ENCODE measurements at regions not wholly inside any gene's neighbourhood (a gene's known extent, or its start where the extent isn't known, plus 50 kb on each side); places are given as distances from the start of the nearest gene placed in this dataset.

DNA sequence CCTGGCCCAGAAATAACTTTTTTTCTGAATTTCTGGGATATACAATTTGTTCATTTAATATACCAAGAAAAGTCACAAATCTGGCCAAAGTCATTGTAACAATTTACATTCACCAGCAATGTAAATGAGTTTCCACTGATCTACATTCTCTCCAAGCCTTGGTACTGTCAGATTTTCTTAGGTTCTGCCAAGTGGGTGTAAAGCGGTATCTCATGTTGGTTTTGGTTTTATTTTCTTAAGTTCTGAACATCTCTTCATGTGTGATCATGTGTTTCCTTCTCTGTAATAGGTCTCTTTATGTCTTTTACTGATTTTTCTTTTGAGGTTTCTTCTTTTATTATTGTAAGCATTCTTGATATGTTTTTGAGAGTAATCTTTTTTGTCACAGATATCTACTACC is 235.6 kb upstream of the COL8A1 start:
- no peaks in the 10 kb centered on the region for H3K4me1 ChIP-seq
- H3K27me3 ChIP-seq: no peaks in the 10 kb centered on the region
- peaks cover 0 to 16% (median 0%) of the 10 kb centered on the region in 3 donors for H3K9me3 ChIP-seq
- no peaks in the 10 kb centered on the region for H3K36me3 ChIP-seq
- H3K27ac ChIP-seq: no peak overlapping the region
- no peak for ATAC-seq
- 88 to 91% methylated on average over 1 of the region's 1 CpG for WGBS, 2 donors (ENCODE audit: low coverage in 1 of 2)
- H3K4me3 ChIP-seq: no peak overlapping the region
- TF ChIP-seq, protein P1, sequence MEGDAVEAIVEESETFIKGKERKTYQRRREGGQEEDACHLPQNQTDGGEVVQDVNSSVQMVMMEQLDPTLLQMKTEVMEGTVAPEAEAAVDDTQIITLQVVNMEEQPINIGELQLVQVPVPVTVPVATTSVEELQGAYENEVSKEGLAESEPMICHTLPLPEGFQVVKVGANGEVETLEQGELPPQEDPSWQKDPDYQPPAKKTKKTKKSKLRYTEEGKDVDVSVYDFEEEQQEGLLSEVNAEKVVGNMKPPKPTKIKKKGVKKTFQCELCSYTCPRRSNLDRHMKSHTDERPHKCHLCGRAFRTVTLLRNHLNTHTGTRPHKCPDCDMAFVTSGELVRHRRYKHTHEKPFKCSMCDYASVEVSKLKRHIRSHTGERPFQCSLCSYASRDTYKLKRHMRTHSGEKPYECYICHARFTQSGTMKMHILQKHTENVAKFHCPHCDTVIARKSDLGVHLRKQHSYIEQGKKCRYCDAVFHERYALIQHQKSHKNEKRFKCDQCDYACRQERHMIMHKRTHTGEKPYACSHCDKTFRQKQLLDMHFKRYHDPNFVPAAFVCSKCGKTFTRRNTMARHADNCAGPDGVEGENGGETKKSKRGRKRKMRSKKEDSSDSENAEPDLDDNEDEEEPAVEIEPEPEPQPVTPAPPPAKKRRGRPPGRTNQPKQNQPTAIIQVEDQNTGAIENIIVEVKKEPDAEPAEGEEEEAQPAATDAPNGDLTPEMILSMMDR (IDR thresholded peaks at IDR 0.05): no peak
- no peak for TF ChIP-seq EP300 (IDR thresholded peaks at IDR 0.05)
- no peak for TF ChIP-seq POLR2AphosphoS5 (IDR thresholded peaks at IDR 0.05)
- no peak for TF ChIP-seq POLR2A (IDR thresholded peaks at IDR 0.05)

DNA sequence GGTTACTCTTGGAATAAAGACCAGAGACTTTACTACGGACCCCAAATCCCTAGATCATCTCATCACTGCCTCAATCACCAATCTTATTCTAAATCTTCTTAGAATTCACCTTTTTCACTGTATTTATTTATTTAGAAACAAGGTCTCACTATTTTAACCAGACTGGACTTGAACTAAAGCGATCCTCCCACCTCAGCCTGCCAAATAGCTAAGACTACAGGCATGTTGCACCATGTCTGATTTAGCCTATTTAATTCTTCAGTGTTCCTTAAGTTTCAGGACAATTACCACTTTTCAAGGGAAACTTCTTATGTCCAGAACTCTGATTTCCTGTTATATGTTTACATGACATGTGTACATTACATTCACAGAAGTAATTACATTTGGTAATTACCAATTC is 238.0 kb upstream of the COL8A1 start:
- WGBS, 2 donors (ENCODE audit: low coverage in 1 of 2): 83 to 84% methylated on average over 1 to 2 of the region's 2 CpGs
- Histone ChIP-seq H3K27ac (no peak overlapping the region), H3K4me1 (peaks cover 0 to 2% (median 1%) of the 10 kb centered on the region in 3 donors), H3K4me3 (no peak overlapping the region), H3K36me3 (no peaks in the 10 kb centered on the region), H3K27me3 (no peaks in the 10 kb centered on the region), H3K9me3 (peaks cover 0 to 16% (median 0%) of the 10 kb centered on the region in 3 donors)
- TF ChIP-seq, protein P1 (IDR thresholded peaks at IDR 0.05): no peak
- TF ChIP-seq EP300 (IDR thresholded peaks at IDR 0.05) (no peak), POLR2AphosphoS5 (IDR thresholded peaks at IDR 0.05) (no peak), POLR2A (IDR thresholded peaks at IDR 0.05) (no peak)
- ATAC-seq: no peak

DNA sequence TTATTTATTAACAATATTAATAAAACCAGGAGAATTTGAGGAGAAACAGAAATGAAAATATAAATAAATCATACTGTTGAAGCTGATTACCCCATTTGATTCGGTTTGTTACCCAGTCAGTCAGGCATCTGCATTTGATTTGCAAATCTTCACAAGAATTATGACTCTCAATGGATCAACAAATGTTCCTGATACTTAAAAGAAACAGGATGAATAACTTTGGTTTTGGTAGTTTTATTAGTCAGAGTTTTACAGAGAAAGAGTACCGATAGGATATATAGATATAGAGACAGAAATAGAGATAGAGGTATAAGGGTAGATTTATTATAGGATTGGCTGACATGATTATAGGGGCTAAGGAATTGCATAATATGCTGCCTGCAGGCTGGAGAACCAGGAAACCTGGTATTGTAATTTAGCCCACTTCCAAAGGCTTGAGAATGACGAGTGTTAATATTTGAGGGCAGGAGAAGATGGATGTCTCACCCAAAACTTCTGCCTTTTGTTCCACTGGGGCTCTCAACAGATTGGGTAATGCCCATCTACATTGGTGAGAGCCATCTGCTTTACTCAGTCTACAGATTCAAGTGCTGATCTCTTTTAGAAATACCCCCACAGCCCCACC is 241.6 kb upstream of the COL8A1 start:
- Histone ChIP-seq H3K4me1 (peaks cover 0 to 6% (median 3%) of the 10 kb centered on the region in 3 donors), H3K4me3 (no peak overlapping the region), H3K27ac (no peak overlapping the region), H3K27me3 (no peaks in the 10 kb centered on the region), H3K36me3 (no peaks in the 10 kb centered on the region), H3K9me3 (peaks cover 0 to 16% (median 0%) of the 10 kb centered on the region in 3 donors)
- TF ChIP-seq EP300 (IDR thresholded peaks at IDR 0.05): no peak
- no peak for TF ChIP-seq POLR2AphosphoS5 (IDR thresholded peaks at IDR 0.05)
- TF ChIP-seq, protein P1 (IDR thresholded peaks at IDR 0.05): no peak
- no peak for TF ChIP-seq POLR2A (IDR thresholded peaks at IDR 0.05)
- ATAC-seq: no peak
- 85 to 93% methylated on average over 3 of the region's 3 CpGs for WGBS, 2 donors (ENCODE audit: low coverage in 1 of 2)

DNA sequence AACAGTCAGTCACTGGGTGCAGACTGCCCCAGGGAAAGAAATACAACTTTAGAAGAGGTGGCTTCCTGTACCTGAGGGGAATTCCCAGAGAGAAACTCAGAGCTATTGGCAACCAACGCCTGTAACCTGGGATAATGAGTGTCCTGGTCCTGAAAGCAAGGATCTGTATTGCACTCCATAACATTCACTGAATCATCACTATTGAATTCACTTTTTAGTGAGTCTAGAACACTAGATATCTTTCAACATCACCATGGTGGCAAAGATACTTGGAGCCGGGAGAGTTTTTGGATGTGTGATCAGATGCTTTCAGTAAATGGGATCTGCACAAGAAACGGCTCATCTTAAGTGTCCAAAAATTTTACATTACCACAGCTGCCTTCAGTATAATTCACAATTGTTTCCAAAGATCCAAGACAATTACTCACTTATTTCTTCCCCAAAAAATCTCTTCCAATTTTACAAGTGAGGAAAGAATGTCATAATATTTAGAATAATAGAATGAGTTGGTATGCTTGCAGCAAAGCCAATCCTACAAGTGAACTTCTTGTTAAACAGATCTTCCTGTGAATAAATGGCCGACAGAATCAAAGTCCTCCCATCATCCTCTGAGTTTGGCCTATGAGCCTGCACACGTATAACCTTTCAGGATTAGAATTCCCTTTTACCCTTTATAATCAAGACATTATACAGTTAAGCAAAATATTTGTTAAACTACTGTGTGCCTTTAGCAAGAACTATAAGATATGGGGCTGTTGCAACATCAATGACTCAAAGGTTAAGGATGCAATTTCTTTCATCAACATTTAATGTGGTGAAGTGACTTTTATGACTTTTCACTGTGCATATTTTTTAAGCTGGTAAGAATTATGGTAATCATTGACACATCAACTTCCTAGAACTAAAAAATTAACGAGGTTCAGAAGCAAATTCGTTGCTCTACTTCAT is 243.3 kb upstream of the COL8A1 start:
- WGBS, 2 donors (ENCODE audit: low coverage in 1 of 2): 37 to 45% methylated on average over 7 of the region's 7 CpGs
- ATAC-seq: no peak
- no peaks in the 10 kb centered on the region for H3K36me3 ChIP-seq
- H3K9me3 ChIP-seq: peaks cover 0 to 16% (median 0%) of the 10 kb centered on the region in 3 donors
- H3K4me3 ChIP-seq: no peak overlapping the region
- H3K4me1 ChIP-seq: peaks cover 0 to 6% (median 3%) of the 10 kb centered on the region in 3 donors
- H3K27me3 ChIP-seq: no peaks in the 10 kb centered on the region
- TF ChIP-seq, protein P1 (IDR thresholded peaks at IDR 0.05): no peak
- TF ChIP-seq POLR2AphosphoS5 (IDR thresholded peaks at IDR 0.05) (no peak), POLR2A (IDR thresholded peaks at IDR 0.05) (no peak), EP300 (IDR thresholded peaks at IDR 0.05) (no peak)
- no peak overlapping the region for H3K27ac ChIP-seq

Measured in gastroesophageal sphincter (tissue), 4 donors.